Sigmoid colon (tissue), 6 donors: ENCODE measurements at regions not wholly inside any gene's neighbourhood (a gene's known extent, or its start where the extent isn't known, plus 50 kb on each side); places are given as distances from the start of the nearest gene placed in this dataset.
"Not testable (repeated sequence)": the region's sequence is repeated elsewhere in the genome, so short reads cannot be mapped to it uniquely, and the experiment has no call there.

ENCODE experiments used
- DNase-seq: peaks from one replicate; pipeline ENCODE4 v3.0.0-alpha.2; 2019
- H3K27ac ChIP-seq, 4 donors: fragments of 200-600 bp; sonication (generic); one replicate each; pipeline ENCODE4 v1.5.1; 2016 to 2019; ENCODE audit warnings: mild to moderate bottlenecking in 1 of 4
- H3K27me3 ChIP-seq, 3 donors: fragments of 200-600 bp; sonication (generic); one replicate each; pipeline ENCODE4 v1.5.1; 2019; ENCODE audit warnings: mild to moderate bottlenecking in 1 of 3
- H3K36me3 ChIP-seq, 4 donors: fragments of 200-600 bp; sonication (generic); one replicate each; pipeline ENCODE4 v1.5.1; 2016 to 2019
- H3K4me1 ChIP-seq, 4 donors: fragments of 200-600 bp; sonication (generic); one replicate each; pipeline ENCODE4 v1.5.1; 2017 to 2019
- H3K4me3 ChIP-seq, 4 donors: fragments of 200-600 bp; sonication (generic); one replicate each; pipeline ENCODE4 v1.5.1; 2017 to 2019; ENCODE audit warnings: mild to moderate bottlenecking in 2 of 4, moderate library complexity in 1 of 4
- H3K9me3 ChIP-seq, 4 donors: fragments of 200-600 bp in 3 of 4; sonication (generic) in 3 of 4; one replicate each; pipeline versions ENCODE4 v1.5.1 to v1.6.1; 2013 to 2019
- CTCF ChIP-seq, 4 experiments: fragments of 450-650 bp in 3 of 4; fragments of 200-600 bp in 1 of 4; IDR thresholded peaks; one replicate each; pipeline ENCODE4 v1.5.1; 2016 to 2019; ENCODE audit warnings: antibody characterized with exemption in 4 of 4, mild to moderate bottlenecking in 3 of 4, moderate library complexity in 2 of 4
- EP300 ChIP-seq, 4 donors: sonication (generic); formaldehyde crosslinking; IDR thresholded peaks; one replicate each; pipeline ENCODE4 v1.6.1; 2017; ENCODE audit warnings: antibody characterized with exemption in 4 of 4
- POLR2A ChIP-seq, 2 donors: fragments of 450-650 bp; IDR thresholded peaks; one replicate each; pipeline ENCODE4 v1.6.1; 2016; ENCODE audit warnings: antibody characterized with exemption in 2 of 2, mild to moderate bottlenecking in 2 of 2, moderate library complexity in 2 of 2
- POLR2AphosphoS5 ChIP-seq, 4 donors: sonication (generic); formaldehyde crosslinking; IDR thresholded peaks; one replicate each; pipeline ENCODE4 v1.6.1; 2017; ENCODE audit warnings: antibody characterized with exemption in 4 of 4
- WGBS, 2 donors: extraction: QIAGEN DNeasy Blood & Tissue Kit; methylation state at CpG; one replicate each; pipeline ENCODE4 v1.1.7; 2013; 5-methylcytosine and 5-hydroxymethylcytosine counted together
- intact Hi-C: fragments of 100-400 bp; cut with DNase I; formaldehyde crosslinking; loops from one replicate; pipeline ENCODE4 v1.15.1; 2023
- donor health status: healthy with polysubstance abuse.
- donor health status: healthy.

DNA sequence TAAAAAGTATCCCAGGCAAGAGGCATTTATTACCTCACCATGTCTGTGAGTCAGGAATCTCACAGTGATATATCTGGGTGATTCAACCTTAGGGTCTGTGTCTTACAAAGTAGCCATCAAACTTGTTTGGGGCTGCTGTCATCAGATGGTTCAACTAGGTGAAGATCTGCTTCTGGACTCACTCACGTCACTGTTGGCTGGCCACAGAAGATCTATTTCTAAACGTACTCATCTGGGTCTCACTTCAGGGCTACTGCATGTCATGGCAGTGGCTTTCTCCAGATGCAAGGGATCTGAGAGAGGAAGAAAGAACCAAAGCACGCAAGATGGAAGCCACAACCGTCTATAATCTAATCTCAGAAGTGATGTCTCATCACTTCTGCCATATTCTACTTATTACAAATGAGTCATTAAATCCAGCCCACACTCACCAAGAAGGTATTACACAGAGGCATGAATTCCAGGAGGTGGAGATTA, 267.8 kb upstream of the ANKRD50 start:
- Histone ChIP-seq H3K4me1 (peaks cover 0 to 4% (median 0%) of the 10 kb centered on the region in 4 donors), H3K36me3 (no peaks in the 10 kb centered on the region), H3K4me3 (no peak overlapping the region), H3K27ac (no peak overlapping the region), H3K9me3 (no peaks in the 10 kb centered on the region), H3K27me3 (no peaks in the 10 kb centered on the region)
- TF ChIP-seq EP300 (IDR thresholded peaks at IDR 0.05) (no peak), CTCF (IDR thresholded peaks at IDR 0.05) (no peak), POLR2A (IDR thresholded peaks at IDR 0.05) (no peak), POLR2AphosphoS5 (IDR thresholded peaks at IDR 0.05) (no peak)
- intact Hi-C loops, result no loop called here
- 79 to 82% methylated on average over 4 of the region's 4 CpGs for WGBS, 2 donors
- DNase-seq, result no peak

DNA sequence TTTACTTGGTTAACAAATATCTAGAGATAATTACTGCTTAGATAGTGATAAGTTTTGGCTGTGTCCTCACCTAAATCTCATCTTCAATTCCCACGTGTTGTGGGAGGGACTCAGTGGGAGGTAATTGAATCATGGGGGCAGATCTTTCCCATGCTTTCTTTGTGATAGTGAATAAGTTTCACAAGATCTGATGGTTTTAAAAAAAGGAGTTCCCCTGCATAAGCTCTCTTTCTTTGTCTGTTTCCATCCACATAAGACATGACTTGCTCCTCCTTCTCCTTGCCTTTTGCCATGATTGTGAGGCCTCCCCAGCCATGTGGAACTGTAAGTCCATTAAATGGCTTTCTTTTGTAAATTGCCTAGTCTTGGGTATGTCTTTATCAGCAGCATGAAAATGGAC, 266.0 kb upstream of the ANKRD50 start:
- H3K27me3 ChIP-seq, H3K4me1 ChIP-seq, intact Hi-C loops, H3K27ac ChIP-seq, H3K36me3 ChIP-seq, H3K9me3 ChIP-seq, H3K4me3 ChIP-seq, DNase-seq: not testable (repeated sequence)
- 44 to 60% methylated on average over 1 of the region's 1 CpG for WGBS, 2 donors

GRCh38 chr4:124977045-124977444, 264.5 kb upstream of the ANKRD50 start:
- peaks cover 0 to 6% (median 4%) of the 10 kb centered on the region in 4 donors for H3K4me1 ChIP-seq
- TF ChIP-seq EP300 (IDR thresholded peaks at IDR 0.05) (no peak), POLR2A (IDR thresholded peaks at IDR 0.05) (no peak), POLR2AphosphoS5 (IDR thresholded peaks at IDR 0.05) (no peak), CTCF (IDR thresholded peaks at IDR 0.05) (no peak)
- H3K27me3 ChIP-seq, result no peaks in the 10 kb centered on the region
- no peaks in the 10 kb centered on the region for H3K36me3 ChIP-seq
- no peak for DNase-seq
- intact Hi-C loops, result no loop called here
- no peaks in the 10 kb centered on the region for H3K9me3 ChIP-seq
- no peak overlapping the region for H3K4me3 ChIP-seq
- H3K27ac ChIP-seq, result no peak overlapping the region

- 75 to 84% methylated on average over 1 of the region's 1 CpG for WGBS, 2 donors
- no peak for DNase-seq
These were observed 261.6 kb upstream of the ANKRD50 start for GRCh38 chr4:124974152-124974551.

GRCh38 chr4:124973716-124974115, 261.2 kb upstream of the ANKRD50 start:
- Histone ChIP-seq H3K36me3 (no peaks in the 10 kb centered on the region), H3K4me3 (no peak overlapping the region), H3K27me3 (no peaks in the 10 kb centered on the region), H3K4me1 (peaks cover 0 to 6% (median 2%) of the 10 kb centered on the region in 4 donors), H3K27ac (no peak overlapping the region), H3K9me3 (no peaks in the 10 kb centered on the region)
- DNase-seq, result no peak
- intact Hi-C loops, result no loop called here
- 83 to 84% methylated on average over 1 of the region's 1 CpG for WGBS, 2 donors
- no peak for TF ChIP-seq POLR2A (IDR thresholded peaks at IDR 0.05)
- TF ChIP-seq POLR2AphosphoS5 (IDR thresholded peaks at IDR 0.05), result no peak
- TF ChIP-seq EP300 (IDR thresholded peaks at IDR 0.05), result no peak
- no peak for TF ChIP-seq CTCF (IDR thresholded peaks at IDR 0.05)

More at GRCh38 chr4:124974152-124974551, 261.6 kb upstream of the ANKRD50 start:
- no peaks in the 10 kb centered on the region for H3K36me3 ChIP-seq
- H3K4me1 ChIP-seq, result peaks cover 0 to 6% (median 2%) of the 10 kb centered on the region in 4 donors
- H3K4me3 ChIP-seq, result no peak overlapping the region
- intact Hi-C loops, result no loop called here
- no peak overlapping the region for H3K27ac ChIP-seq
- TF ChIP-seq CTCF (IDR thresholded peaks at IDR 0.05) (no peak), EP300 (IDR thresholded peaks at IDR 0.05) (no peak), POLR2AphosphoS5 (IDR thresholded peaks at IDR 0.05) (no peak), POLR2A (IDR thresholded peaks at IDR 0.05) (no peak)
- no peaks in the 10 kb centered on the region for H3K27me3 ChIP-seq
- H3K9me3 ChIP-seq, result no peaks in the 10 kb centered on the region
